Trophoblast cell (in vitro differentiated cells and primary cell): ENCODE measurements at regions not wholly inside any gene's neighbourhood (a gene's known extent, or its start where the extent isn't known, plus 50 kb on each side); places are given as distances from the start of the nearest gene placed in this dataset.

ENCODE experiments used
- DNase-seq, 2 donors: peaks; one replicate each; pipeline ENCODE4 v3.0.0-alpha.2; 2016
- H2AFZ ChIP-seq: 2 replicates; pipeline ENCODE4 v1.6.1; 2013; ENCODE audit warnings: low read length, moderate library complexity, mild to moderate bottlenecking; ENCODE audit not compliant: insufficient read depth, poor library complexity
- H2AK5ac ChIP-seq: 2 replicates; pipeline ENCODE4 v1.6.1; 2013; ENCODE audit warnings: mild to moderate bottlenecking, low read length
- H2BK120ac ChIP-seq: 2 replicates; pipeline ENCODE4 v1.6.1; 2013; ENCODE audit warnings: low read length, mild to moderate bottlenecking, moderate library complexity; ENCODE audit not compliant: insufficient read depth, poor library complexity
- H2BK12ac ChIP-seq: 2 replicates; pipeline ENCODE4 v1.6.1; 2013; ENCODE audit warnings: mild to moderate bottlenecking, low read length, moderate library complexity
- H2BK5ac ChIP-seq: 2 replicates; pipeline ENCODE4 v1.6.1; 2013; ENCODE audit warnings: low read length, low read depth, moderate library complexity, mild to moderate bottlenecking; ENCODE audit not compliant: poor library complexity
- H3K14ac ChIP-seq: 2 replicates; pipeline ENCODE4 v1.6.1; 2013; ENCODE audit warnings: mild to moderate bottlenecking, low read length
- H3K18ac ChIP-seq: 2 replicates; pipeline ENCODE4 v1.6.1; 2013; ENCODE audit warnings: mild to moderate bottlenecking, low read length
- H3K23ac ChIP-seq: 2 replicates; pipeline ENCODE4 v1.6.1; 2013; ENCODE audit warnings: low read length
- H3K27ac ChIP-seq: 2 replicates; pipeline ENCODE4 v1.5.1; 2013; ENCODE audit warnings: low read depth, mild to moderate bottlenecking, inconsistent platforms, low read length, moderate library complexity
- H3K27me3 ChIP-seq: 2 replicates; pipeline ENCODE4 v1.6.1; 2013; ENCODE audit warnings: inconsistent platforms, mild to moderate bottlenecking, low read length, moderate library complexity; ENCODE audit not compliant: insufficient read depth
- H3K36me3 ChIP-seq, 2 experiments: 1 replicate in 1 of 2; 2 replicates in 1 of 2; pipeline ENCODE4 v1.6.1; 2013; ENCODE audit warnings: low read length in 2 of 2, mild to moderate bottlenecking in 2 of 2, moderate library complexity in 1 of 2; ENCODE audit not compliant: insufficient read depth in 2 of 2, control insufficient read depth in 1 of 2
- H3K4ac ChIP-seq: 2 replicates; pipeline ENCODE4 v1.6.1; 2013; ENCODE audit warnings: low read depth, mild to moderate bottlenecking, low read length, moderate library complexity
- H3K4me1 ChIP-seq, 2 experiments: 1 replicate in 1 of 2; 2 replicates in 1 of 2; pipeline ENCODE4 v1.6.1; 2013; ENCODE audit warnings: low read length in 2 of 2, mild to moderate bottlenecking in 2 of 2, moderate library complexity in 1 of 2; ENCODE audit not compliant: insufficient read depth in 2 of 2, control insufficient read depth in 1 of 2
- H3K4me2 ChIP-seq: 2 replicates; pipeline ENCODE4 v1.6.1; 2013; ENCODE audit warnings: inconsistent platforms, mild to moderate bottlenecking, low read length, moderate library complexity
- H3K4me3 ChIP-seq: 2 replicates; pipeline ENCODE4 v1.5.1; 2013; ENCODE audit warnings: mild to moderate bottlenecking, low read depth, low read length, inconsistent platforms
- H3K79me1 ChIP-seq: one replicate; pipeline ENCODE4 v1.6.1; 2013; ENCODE audit warnings: low read length
- H3K79me2 ChIP-seq: 2 replicates; pipeline ENCODE4 v1.6.1; 2013; ENCODE audit warnings: low read length, mild to moderate bottlenecking; ENCODE audit not compliant: control insufficient read depth, insufficient read depth, poor library complexity
- H3K9ac ChIP-seq: 2 replicates; pipeline ENCODE4 v1.6.1; 2013; ENCODE audit warnings: mild to moderate bottlenecking, low read length
- H3K9me3 ChIP-seq: 2 replicates; pipeline ENCODE4 v1.6.1; 2013; ENCODE audit warnings: low read depth, mild to moderate bottlenecking, control low read depth, inconsistent platforms, low read length; ENCODE audit not compliant: insufficient read depth
- H4K12ac ChIP-seq: 2 replicates; pipeline ENCODE4 v1.6.1; 2013; ENCODE audit warnings: low read depth, mild to moderate bottlenecking, low read length, moderate library complexity
- H4K8ac ChIP-seq: 2 replicates; pipeline ENCODE4 v1.6.1; 2013; ENCODE audit warnings: low read depth, mild to moderate bottlenecking, low read length, moderate library complexity
- H4K91ac ChIP-seq: one replicate; pipeline ENCODE4 v1.6.1; 2013; ENCODE audit warnings: low read depth, mild to moderate bottlenecking, low read length, moderate library complexity
- WGBS: extraction: QIAGEN DNeasy Blood & Tissue Kit; methylation state at CpG from one replicate; pipeline ENCODE4 v1.1.7; 2013; ENCODE audit warnings: missing lambda C conversion rate; ENCODE audit not compliant: insufficient read length, insufficient coverage; ENCODE audit errors: extremely low coverage; 5-methylcytosine and 5-hydroxymethylcytosine counted together

- Histone ChIP-seq H4K8ac (no peak overlapping the region), H3K4me1 (peaks cover 0 to under 1% of the 10 kb centered on the region in 2 experiments), H3K4ac (no peak overlapping the region), H2AFZ (no peak overlapping the region), H3K14ac (no peak overlapping the region), H2BK5ac (no peak overlapping the region), H3K9ac (no peak overlapping the region), H3K18ac (no peak overlapping the region), H3K23ac (no peak overlapping the region), H4K91ac (no peak overlapping the region), H3K4me3 (no peak overlapping the region), H2BK12ac (no peak overlapping the region), H3K36me3 (no peaks in the 10 kb centered on the region), H3K27me3 (no peaks in the 10 kb centered on the region), H3K79me1 (no peaks in the 10 kb centered on the region), H3K79me2 (no peaks in the 10 kb centered on the region), H3K27ac (no peak overlapping the region), H3K9me3 (peaks cover 3% of the 10 kb centered on the region), H3K4me2 (no peak overlapping the region), H2BK120ac (no peak overlapping the region), H2AK5ac (no peak overlapping the region), H4K12ac (no peak overlapping the region)
- WGBS = no CpG with 5 or more reads among the region's 2 CpGs
- DNase-seq = no peak
These were observed 141.8 kb upstream of the KCNG1 start for GRCh38 chr20:51164731-51165130.

- no peaks in the 10 kb centered on the region for H3K4me1 ChIP-seq
- no peak overlapping the region for H2BK5ac ChIP-seq
- H4K12ac ChIP-seq = no peak overlapping the region
- no peak overlapping the region for H3K4me3 ChIP-seq
- H3K27me3 ChIP-seq = no peaks in the 10 kb centered on the region
- no peaks in the 10 kb centered on the region for H3K36me3 ChIP-seq
- H4K8ac ChIP-seq = no peak overlapping the region
- H3K79me2 ChIP-seq = no peaks in the 10 kb centered on the region
- no peak overlapping the region for H4K91ac ChIP-seq
- no peaks in the 10 kb centered on the region for H3K79me1 ChIP-seq
- no peak overlapping the region for H2BK120ac ChIP-seq
- no peak overlapping the region for H2AFZ ChIP-seq
- H3K9ac ChIP-seq = no peak overlapping the region
- no peak overlapping the region for H3K27ac ChIP-seq
- no CpG with 5 or more reads among the region's 13 CpGs for WGBS
- no peak overlapping the region for H3K4ac ChIP-seq
- H2AK5ac ChIP-seq = no peak overlapping the region
- no peak overlapping the region for H2BK12ac ChIP-seq
- peaks cover 3% of the 10 kb centered on the region for H3K9me3 ChIP-seq
- H3K23ac ChIP-seq = no peak overlapping the region
- DNase-seq = no peak
- H3K14ac ChIP-seq = no peak overlapping the region
- H3K4me2 ChIP-seq = no peak overlapping the region
- H3K18ac ChIP-seq = no peak overlapping the region
These were observed 141.2 kb upstream of the KCNG1 start for GRCh38 chr20:51163996-51164600.

GRCh38 chr20:51162015-51162414 is 139.1 kb upstream of the KCNG1 start:
- H3K27ac ChIP-seq = no peak overlapping the region
- H3K27me3 ChIP-seq = no peaks in the 10 kb centered on the region
- H3K9ac ChIP-seq = no peak overlapping the region
- no peak overlapping the region for H2AK5ac ChIP-seq
- H3K36me3 ChIP-seq = no peaks in the 10 kb centered on the region
- peaks cover 1 to 2% of the 10 kb centered on the region in 2 experiments for H3K4me1 ChIP-seq
- H2BK120ac ChIP-seq = no peak overlapping the region
- DNase-seq = no peak
- WGBS = no CpG with 5 or more reads among the region's 6 CpGs
- H4K91ac ChIP-seq = no peak overlapping the region
- H4K12ac ChIP-seq = no peak overlapping the region
- H3K79me2 ChIP-seq = no peaks in the 10 kb centered on the region
- H2AFZ ChIP-seq = no peak overlapping the region
- no peak overlapping the region for H2BK12ac ChIP-seq
- H3K4ac ChIP-seq = no peak overlapping the region
- no peak overlapping the region for H3K23ac ChIP-seq
- H3K18ac ChIP-seq = no peak overlapping the region
- H3K79me1 ChIP-seq = no peaks in the 10 kb centered on the region
- no peak overlapping the region for H2BK5ac ChIP-seq
- H3K4me3 ChIP-seq = no peak overlapping the region
- peaks cover 3% of the 10 kb centered on the region for H3K9me3 ChIP-seq
- H3K4me2 ChIP-seq = no peak overlapping the region
- no peak overlapping the region for H4K8ac ChIP-seq
- H3K14ac ChIP-seq = no peak overlapping the region

- no peak overlapping the region for H2BK5ac ChIP-seq
- no peak overlapping the region for H3K23ac ChIP-seq
- peaks cover 3% of the 10 kb centered on the region for H3K9me3 ChIP-seq
- no peak overlapping the region for H3K9ac ChIP-seq
- peaks cover 11 to 12% of the 10 kb centered on the region in 2 experiments for H3K4me1 ChIP-seq
- no peak for DNase-seq
- no CpG with 5 or more reads among the region's 6 CpGs for WGBS
- no peak overlapping the region for H2AK5ac ChIP-seq
- H3K36me3 ChIP-seq = no peaks in the 10 kb centered on the region
- no peak overlapping the region for H3K4me2 ChIP-seq
- H2AFZ ChIP-seq = no peak overlapping the region
- H3K14ac ChIP-seq = no peak overlapping the region
- H3K27me3 ChIP-seq = no peaks in the 10 kb centered on the region
- no peak overlapping the region for H2BK120ac ChIP-seq
- H3K4me3 ChIP-seq = no peak overlapping the region
- no peaks in the 10 kb centered on the region for H3K79me2 ChIP-seq
- no peak overlapping the region for H4K12ac ChIP-seq
- no peak overlapping the region for H3K4ac ChIP-seq
- H3K79me1 ChIP-seq = no peaks in the 10 kb centered on the region
- no peak overlapping the region for H3K27ac ChIP-seq
- no peak overlapping the region for H4K91ac ChIP-seq
- no peak overlapping the region for H2BK12ac ChIP-seq
- no peak overlapping the region for H4K8ac ChIP-seq
- no peak overlapping the region for H3K18ac ChIP-seq
These were observed 137.9 kb upstream of the KCNG1 start for GRCh38 chr20:51160821-51161220.
